COLO668 (cell line): ENCODE measurements at regions not wholly inside any gene's neighbourhood (a gene's known extent, or its start where the extent isn't known, plus 50 kb on each side); places are given as distances from the start of the nearest gene placed in this dataset.
"Not testable (repeated sequence)": the region's sequence is repeated elsewhere in the genome, so short reads cannot be mapped to it uniquely, and the experiment has no call there.

ENCODE experiments used
- DNase-seq: peaks from one replicate; lab custom pipeline; 2025; ENCODE audit not compliant: unreplicated experiment; lab: John Stamatoyannopoulos, UW

DNA sequence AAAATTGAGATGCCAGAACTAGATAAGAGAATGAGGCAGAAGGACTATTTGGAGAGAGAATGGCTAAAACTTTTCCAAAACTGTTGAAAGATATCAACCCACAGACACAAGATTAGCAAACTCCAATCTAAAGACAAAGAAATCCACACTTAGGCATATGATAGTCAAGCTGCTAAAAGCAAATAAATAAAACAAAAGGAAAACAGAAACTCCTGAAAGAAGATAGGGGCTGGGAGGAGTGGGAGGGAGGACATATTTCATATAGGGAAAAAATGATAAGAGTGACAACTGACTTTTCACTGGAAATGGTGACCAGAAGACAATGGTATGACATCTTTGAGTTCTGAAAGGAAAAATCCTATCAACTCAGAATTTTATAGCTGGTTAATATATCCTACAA, 105.4 kb upstream of the ADO start:
- DNase-seq: no peak

- DNase-seq: not testable (repeated sequence)
Observed at GRCh38 chr10:62704121-62704520, 100.4 kb upstream of the ADO start.

GRCh38 chr10:62705789-62706188, 98.7 kb upstream of the ADO start:
- DNase-seq: no peak

DNA sequence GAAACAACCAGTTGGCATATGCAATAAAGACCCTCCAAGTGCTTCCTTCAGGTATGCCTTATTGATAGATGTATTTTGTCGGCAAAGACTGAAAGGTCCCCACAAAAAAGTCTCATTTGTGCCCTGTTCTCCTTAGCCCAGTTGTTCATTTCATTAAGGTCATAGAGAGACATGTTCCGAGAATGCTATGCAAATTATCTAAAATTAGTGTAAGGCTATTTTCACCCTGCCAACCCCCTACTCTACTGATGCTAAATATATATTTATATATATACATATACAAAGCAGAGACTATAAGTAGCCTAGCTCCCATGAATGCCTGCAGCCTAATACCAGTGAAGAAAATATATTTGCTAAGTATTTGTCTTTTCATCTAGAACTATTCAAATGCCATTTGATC, 96.7 kb upstream of the ADO start:
- DNase-seq: no peak

DNA sequence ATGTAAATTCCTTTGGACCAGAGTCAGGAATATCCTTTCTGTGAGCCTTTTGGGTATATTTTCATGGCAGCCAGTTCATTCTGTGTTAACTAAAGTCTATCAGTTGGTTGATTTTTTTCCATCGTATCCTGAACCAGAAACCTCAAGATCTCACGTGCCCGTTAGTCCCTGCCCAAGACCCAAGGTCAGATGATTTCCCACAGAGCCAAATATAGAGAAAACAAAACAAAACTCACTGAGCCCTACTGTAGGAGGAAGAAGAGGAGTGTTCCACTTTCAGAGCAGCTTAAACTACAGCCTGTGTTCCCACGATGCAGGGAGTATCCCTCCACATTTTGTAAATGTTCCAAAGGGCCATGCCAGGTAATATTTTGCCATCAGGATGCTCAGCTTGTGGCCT, 96.0 kb upstream of the ADO start:
- DNase-seq: no peak

DNA sequence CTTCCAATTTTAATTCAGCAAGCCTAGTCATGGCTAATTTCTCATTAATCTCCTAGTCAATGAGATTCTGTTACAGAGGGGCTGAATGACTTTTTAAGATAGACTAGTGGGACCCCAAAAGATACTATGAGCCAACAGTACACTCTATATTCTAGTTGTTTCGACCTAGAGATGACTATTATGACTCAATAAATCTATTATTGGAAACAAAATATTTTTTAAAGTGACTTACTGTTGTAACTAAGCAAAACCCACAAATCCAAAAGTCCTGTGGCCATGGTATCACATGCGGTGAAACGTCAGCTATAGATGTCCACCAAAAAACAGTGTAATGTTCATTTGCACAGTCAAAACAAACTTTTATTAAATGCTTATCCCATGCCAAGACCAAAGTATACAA, 95.3 kb upstream of the ADO start:
- no peak for DNase-seq

DNA sequence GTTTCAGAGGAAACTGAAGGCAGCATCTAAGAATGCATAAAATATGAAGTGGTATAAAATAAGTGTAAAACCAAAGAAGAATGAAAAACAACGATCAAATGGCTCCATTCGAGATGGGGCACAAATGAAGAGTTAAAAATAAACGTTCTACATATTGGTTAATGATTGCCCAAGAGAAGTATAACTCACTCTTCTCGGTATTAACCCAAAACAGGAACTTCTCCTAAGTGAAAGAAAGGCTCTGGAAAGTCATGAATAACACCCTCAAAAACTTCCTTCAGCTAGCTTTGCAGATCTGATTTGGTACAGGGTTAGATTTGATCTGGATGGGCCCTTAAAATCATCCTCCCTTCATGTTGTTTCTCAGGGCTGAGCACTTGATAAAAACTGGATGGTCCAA, 94.3 kb upstream of the ADO start:
- no peak for DNase-seq

DNA sequence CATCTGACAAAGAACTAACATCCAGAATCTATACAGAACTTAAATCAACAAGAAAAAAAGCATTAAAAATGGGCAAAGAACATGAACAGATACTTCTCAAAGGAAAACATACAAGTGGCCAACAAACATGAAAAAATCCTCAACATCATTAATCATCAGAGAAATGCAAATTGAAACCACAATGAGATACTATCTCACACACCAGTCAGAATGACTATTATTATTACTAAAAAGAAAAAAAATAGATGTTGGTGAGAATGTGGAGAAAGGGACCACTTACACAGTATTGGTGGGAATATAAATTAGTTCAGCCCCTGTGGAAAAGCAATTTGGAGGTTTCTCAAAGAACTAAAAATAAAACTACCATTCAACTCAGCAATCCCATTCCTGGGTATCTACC, 89.1 kb upstream of the ADO start:
- no peak for DNase-seq

DNA sequence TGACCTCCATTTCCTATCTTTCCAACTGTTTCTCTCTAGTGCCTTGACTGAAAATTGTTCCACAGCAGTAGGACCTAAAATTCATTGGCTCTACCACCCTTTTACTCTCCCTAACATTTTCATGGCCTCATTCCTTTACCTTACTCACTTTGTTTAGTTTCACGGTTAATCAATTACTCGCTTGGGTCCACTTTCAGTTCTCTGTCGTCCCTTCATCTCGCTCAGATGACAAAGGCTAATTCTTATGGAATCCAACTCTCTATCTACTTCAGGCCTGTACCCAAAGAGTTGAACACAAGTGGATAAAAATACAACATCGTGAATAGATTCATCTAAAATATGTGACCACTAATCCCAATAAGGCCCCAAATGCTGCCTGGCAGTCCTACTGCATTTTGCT, 85.9 kb upstream of the ADO start:
- DNase-seq: no peak

DNA sequence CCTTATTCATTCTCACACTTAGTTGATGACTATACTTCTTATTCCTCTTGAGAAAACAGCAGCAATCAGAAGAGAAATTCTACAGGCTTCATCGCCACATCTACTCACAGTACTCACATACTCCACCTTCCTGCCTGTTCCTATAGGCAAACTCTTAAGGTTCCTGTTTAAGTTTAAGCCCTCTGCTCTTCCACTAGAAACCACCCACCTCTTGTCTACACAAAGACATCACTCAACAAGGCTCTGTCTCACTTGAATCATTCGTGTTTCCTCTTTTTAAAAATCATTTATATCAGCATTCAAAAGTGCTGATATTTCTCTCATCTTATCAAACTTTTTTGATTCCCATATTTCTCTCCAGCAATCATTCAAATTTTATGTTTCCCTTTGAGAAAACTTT, 85.5 kb upstream of the ADO start:
- DNase-seq: no peak

- DNase-seq: no peak
Observed at GRCh38 chr10:62721687-62722086, 82.8 kb upstream of the ADO start.

DNA sequence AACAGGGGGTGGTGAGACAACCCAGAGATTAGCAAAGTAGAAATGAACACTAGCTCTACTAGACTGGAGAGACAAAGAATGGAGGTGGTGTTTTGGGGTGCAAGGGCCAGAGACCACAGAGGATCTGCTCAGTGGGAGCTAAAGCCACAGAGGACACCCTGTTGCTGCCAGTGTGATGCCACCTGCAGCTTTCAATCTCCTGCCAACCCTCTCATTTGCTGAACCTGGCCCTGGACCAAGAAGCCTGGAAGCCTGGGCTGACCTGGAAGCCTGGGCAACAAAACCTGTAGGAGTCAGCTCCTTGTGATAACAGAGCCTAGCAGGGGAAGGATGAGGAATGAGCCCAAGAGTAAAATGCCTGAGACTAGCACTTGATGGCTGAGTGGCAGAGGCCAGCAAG, 81.1 kb upstream of the ADO start:
- no peak for DNase-seq

GRCh38 chr10:62724465-62724864, 80.1 kb upstream of the ADO start:
- no peak for DNase-seq

- DNase-seq: no peak
Observed at GRCh38 chr10:62726142-62726541, 78.4 kb upstream of the ADO start.

- no peak for DNase-seq
Observed at GRCh38 chr10:62726638-62727037, 77.9 kb upstream of the ADO start.

GRCh38 chr10:62727934-62728333, 76.6 kb upstream of the ADO start:
- DNase-seq: no peak

- DNase-seq: no peak
Observed at GRCh38 chr10:62728479-62728878, 76.0 kb upstream of the ADO start.

- DNase-seq: no peak
Observed at GRCh38 chr10:62732841-62733653, 71.5 kb upstream of the ADO start.

- no peak for DNase-seq
Observed at GRCh38 chr10:62733654-62734293, 70.7 kb upstream of the ADO start.

DNA sequence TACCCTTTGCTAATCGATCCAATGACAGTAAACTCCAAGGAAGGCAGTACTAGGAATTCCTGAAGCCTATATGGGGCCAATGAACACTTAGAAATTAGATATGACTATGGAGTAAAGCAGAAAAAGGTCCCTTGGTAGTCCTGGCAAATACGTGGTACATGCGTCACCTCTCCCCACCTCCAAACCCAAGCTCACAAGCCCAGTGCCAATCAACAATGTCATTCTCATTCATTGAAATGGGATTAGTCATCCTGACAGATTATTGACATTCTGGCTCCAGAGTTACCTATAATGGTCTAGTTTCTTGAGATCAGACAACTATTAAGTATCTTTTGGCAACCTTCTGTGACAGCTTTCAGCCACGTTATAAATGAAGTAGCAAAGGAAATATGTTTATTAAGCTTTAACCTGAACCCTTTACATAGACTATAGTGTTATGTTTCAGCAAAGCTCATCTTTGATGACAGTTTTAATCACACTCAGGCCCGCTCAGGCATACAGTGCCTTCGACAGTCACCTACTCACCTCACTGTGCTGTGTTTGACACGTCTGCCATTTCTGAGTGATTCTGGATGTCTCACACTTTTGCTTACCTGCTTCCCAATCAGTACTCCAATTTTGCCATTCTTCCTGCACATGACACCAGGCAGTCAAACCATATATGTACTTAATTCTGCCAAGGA, 69.6 kb upstream of the ADO start:
- no peak for DNase-seq

- DNase-seq: no peak
Observed at GRCh38 chr10:62735464-62736167, 68.9 kb upstream of the ADO start.

- DNase-seq: no peak
Observed at GRCh38 chr10:62736168-62736546, 68.4 kb upstream of the ADO start.
